Activated CD8-positive, alpha-beta T cell treated with anti-CD3 and anti-CD28 coated beads for 36 hours (primary cell): ENCODE measurements at regions not wholly inside any gene's neighbourhood (a gene's known extent, or its start where the extent isn't known, plus 50 kb on each side); places are given as distances from the start of the nearest gene placed in this dataset.
"Not testable (repeated sequence)": the region's sequence is repeated elsewhere in the genome, so short reads cannot be mapped to it uniquely, and the experiment has no call there.

Experiments
- ATAC-seq: fragments of 200-7000 bp; cut with Tn5 transposase; one replicate; pipeline ENCODE4 v1.10.0; 2021; ENCODE audit warnings: mild to moderate bottlenecking, moderate library complexity
- CTCF ChIA-PET: fragments of 350-600 bp; sonication (Branson Sonifier 250); formaldehyde crosslinking; loops from one replicate; lab custom pipeline; 2021; ENCODE audit warnings: antibody characterized with exemption; lab: Charles Lee
- POLR2A ChIA-PET: fragments of 350-600 bp; sonication (Branson Sonifier 250); formaldehyde crosslinking; loops from one replicate; lab custom pipeline; 2021; ENCODE audit warnings: antibody characterized with exemption; lab: Charles Lee
- DNase-seq: peaks from one replicate; pipeline ENCODE4 v3.0.0-alpha.2; 2020
- H3K27ac Mint-ChIP-seq: one replicate; pipeline ENCODE4 v1.8.0; 2021; ENCODE audit warnings: mild to moderate bottlenecking, mixed read lengths
- H3K27me3 Mint-ChIP-seq: one replicate; pipeline ENCODE4 v1.8.0; 2021; ENCODE audit warnings: mixed read lengths
- H3K36me3 Mint-ChIP-seq: one replicate; pipeline ENCODE4 v1.8.0; 2021; ENCODE audit warnings: low read depth, mixed read lengths
- H3K4me1 Mint-ChIP-seq: one replicate; pipeline ENCODE4 v1.8.0; 2021; ENCODE audit warnings: low read depth, mixed read lengths
- H3K4me3 Mint-ChIP-seq: one replicate; pipeline ENCODE4 v1.8.0; 2021; ENCODE audit warnings: mild to moderate bottlenecking, moderate library complexity, mixed read lengths
- H3K9me3 Mint-ChIP-seq: one replicate; pipeline ENCODE4 v1.8.0; 2021; ENCODE audit warnings: mixed read lengths
- CTCF ChIP-seq: fragments of 200-600 bp; IDR thresholded peaks from one replicate; pipeline ENCODE4 v1.8.0; 2022; ENCODE audit warnings: antibody characterized with exemption, mild to moderate bottlenecking
- intact Hi-C: fragments of 100-400 bp; cut with micrococcal nuclease; formaldehyde crosslinking; loops from one replicate; pipeline ENCODE4 v1.10.0; 2022

- ATAC-seq = no peak
- no peak for TF ChIP-seq CTCF
- Mint-ChIP-seq H3K4me1 (no peaks in the 10 kb centered on the region), H3K36me3 (no peaks in the 10 kb centered on the region), H3K27me3 (peaks cover 1% of the 10 kb centered on the region), H3K9me3 (no peaks in the 10 kb centered on the region), H3K4me3 (no peak overlapping the region), H3K27ac (no peak overlapping the region)
- no peak for DNase-seq
- ChIA-PET CTCF (no interaction called here), POLR2A (no interaction called here)
- intact Hi-C loops = no loop called here
Observed at GRCh38 chr10:109765838-109766237, 157.5 kb downstream of the XPNPEP1 start.

- ATAC-seq = no peak
Observed at GRCh38 chr10:109762555-109762954, 160.8 kb downstream of the XPNPEP1 start.

GRCh38 chr10:109757670-109758069 lies 165.6 kb downstream of the XPNPEP1 start:
- H3K4me1 Mint-ChIP-seq, H3K36me3 Mint-ChIP-seq, H3K27me3 Mint-ChIP-seq, ATAC-seq, H3K4me3 Mint-ChIP-seq, H3K27ac Mint-ChIP-seq, DNase-seq, POLR2A ChIA-PET, intact Hi-C loops, H3K9me3 Mint-ChIP-seq: not testable (repeated sequence)
- CTCF ChIA-PET = interaction anchor here (0.9 to 2.3 kb wide), 2 partner anchors 16 to 95 kb away, joined by 4 read pairs; no protein-coding TSS in a partner anchor

More at GRCh38 chr10:109762555-109762954, 160.8 kb downstream of the XPNPEP1 start:
- DNase-seq = no peak
- intact Hi-C loops = no loop called here
- Mint-ChIP-seq H3K9me3 (no peaks in the 10 kb centered on the region), H3K36me3 (no peaks in the 10 kb centered on the region), H3K4me3 (no peak overlapping the region), H3K4me1 (no peaks in the 10 kb centered on the region), H3K27ac (no peak overlapping the region), H3K27me3 (peaks cover 3% of the 10 kb centered on the region)
- TF ChIP-seq CTCF = no peak
- CTCF ChIA-PET = no interaction called here
- POLR2A ChIA-PET = no interaction called here

- H3K4me1 Mint-ChIP-seq = no peaks in the 10 kb centered on the region
- ChIA-PET POLR2A (no interaction called here), CTCF (interaction anchor here (1.3 kb wide), 1 partner anchor 105 kb away, joined by 3 read pairs; no protein-coding TSS in a partner anchor)
- no peaks in the 10 kb centered on the region for H3K27me3 Mint-ChIP-seq
- ATAC-seq (no peak), DNase-seq (no peak)
- H3K4me3 Mint-ChIP-seq = no peak overlapping the region
- TF ChIP-seq CTCF = no peak
- intact Hi-C loops = no loop called here
- H3K9me3 Mint-ChIP-seq = no peaks in the 10 kb centered on the region
- H3K36me3 Mint-ChIP-seq = no peaks in the 10 kb centered on the region
- no peak overlapping the region for H3K27ac Mint-ChIP-seq
Observed at GRCh38 chr10:109746861-109747260, 176.4 kb downstream of the XPNPEP1 start.

- no peak for TF ChIP-seq CTCF
- POLR2A ChIA-PET = no interaction called here
- CTCF ChIA-PET = no interaction called here
- DNase-seq = no peak
- Mint-ChIP-seq H3K9me3 (no peaks in the 10 kb centered on the region), H3K36me3 (no peaks in the 10 kb centered on the region), H3K27me3 (peaks cover 2% of the 10 kb centered on the region), H3K27ac (no peak overlapping the region), H3K4me1 (no peaks in the 10 kb centered on the region), H3K4me3 (no peak overlapping the region)
- no peak for ATAC-seq
- intact Hi-C loops = no loop called here
Observed at GRCh38 chr10:109744020-109744419, 179.3 kb downstream of the XPNPEP1 start.

GRCh38 chr10:109743574-109743973 lies 179.7 kb downstream of the XPNPEP1 start:
- H3K4me1 Mint-ChIP-seq = no peaks in the 10 kb centered on the region
- H3K36me3 Mint-ChIP-seq = no peaks in the 10 kb centered on the region
- no peak overlapping the region for H3K4me3 Mint-ChIP-seq
- no peak overlapping the region for H3K27ac Mint-ChIP-seq
- ATAC-seq = no peak
- intact Hi-C loops = no loop called here
- no peak for TF ChIP-seq CTCF
- DNase-seq = no peak
- H3K27me3 Mint-ChIP-seq = peaks cover 4% of the 10 kb centered on the region
- CTCF ChIA-PET = no interaction called here
- POLR2A ChIA-PET = no interaction called here
- no peaks in the 10 kb centered on the region for H3K9me3 Mint-ChIP-seq
